GM06990 (cell line): ENCODE measurements at regions not wholly inside any gene's neighbourhood (a gene's known extent, or its start where the extent isn't known, plus 50 kb on each side); places are given as distances from the start of the nearest gene placed in this dataset.
"Not testable (repeated sequence)": the region's sequence is repeated elsewhere in the genome, so short reads cannot be mapped to it uniquely, and the experiment has no call there.

Experiments used
- DNase-seq: peaks from one replicate; pipeline ENCODE4 v3.0.0-alpha.2; 2011; ENCODE audit not compliant: insufficient read length; ENCODE audit errors: extremely low read depth
- H3K27me3 ChIP-seq: replicated peaks from 2 replicates; pipeline ENCODE4 v1.6.0; 2011; ENCODE audit warnings: low read length; ENCODE audit not compliant: control insufficient read depth, insufficient read depth
- H3K36me3 ChIP-seq: 2 replicates; pipeline ENCODE4 v1.5.1; 2011; ENCODE audit warnings: low read length; ENCODE audit not compliant: control insufficient read depth, insufficient read depth
- H3K4me3 ChIP-seq: replicated peaks from 2 replicates; pipeline ENCODE4 v1.5.1; 2011; ENCODE audit warnings: low read depth, mild to moderate bottlenecking, control low read depth, low read length
- TF ChIP-seq, protein P1 (sequence below): IDR thresholded peaks from 2 replicates; pipeline ENCODE4 v1.5.1; 2011; ENCODE audit warnings: low read length, control low read depth, mild to moderate bottlenecking, inconsistent platforms; ENCODE audit not compliant: insufficient read depth, poor library complexity, severe bottlenecking

DNA sequence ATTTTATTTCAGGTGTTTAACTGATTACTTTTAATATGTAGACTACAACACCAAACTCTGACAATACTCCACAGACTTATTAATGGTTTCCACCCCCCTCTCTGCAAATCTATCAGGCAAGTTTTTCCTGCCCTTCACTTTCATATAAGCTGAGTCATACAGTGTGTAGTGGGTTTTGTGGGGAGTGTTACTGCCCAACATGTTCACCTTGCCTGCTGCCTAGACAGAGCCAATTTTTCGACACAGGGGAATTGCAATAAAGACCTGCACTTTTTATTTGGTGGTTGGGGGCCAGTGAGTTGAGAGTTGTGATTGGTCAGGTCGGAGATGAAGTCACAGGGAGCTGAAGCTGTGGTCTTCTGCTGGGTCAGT lies 119.7 kb downstream of the PPIAL4G start:
- Histone ChIP-seq H3K36me3 (no peaks in the 10 kb centered on the region), H3K4me3 (no peak overlapping the region), H3K27me3 (peaks cover 4% of the 10 kb centered on the region)
- DNase-seq = no peak
- TF ChIP-seq, protein P1, sequence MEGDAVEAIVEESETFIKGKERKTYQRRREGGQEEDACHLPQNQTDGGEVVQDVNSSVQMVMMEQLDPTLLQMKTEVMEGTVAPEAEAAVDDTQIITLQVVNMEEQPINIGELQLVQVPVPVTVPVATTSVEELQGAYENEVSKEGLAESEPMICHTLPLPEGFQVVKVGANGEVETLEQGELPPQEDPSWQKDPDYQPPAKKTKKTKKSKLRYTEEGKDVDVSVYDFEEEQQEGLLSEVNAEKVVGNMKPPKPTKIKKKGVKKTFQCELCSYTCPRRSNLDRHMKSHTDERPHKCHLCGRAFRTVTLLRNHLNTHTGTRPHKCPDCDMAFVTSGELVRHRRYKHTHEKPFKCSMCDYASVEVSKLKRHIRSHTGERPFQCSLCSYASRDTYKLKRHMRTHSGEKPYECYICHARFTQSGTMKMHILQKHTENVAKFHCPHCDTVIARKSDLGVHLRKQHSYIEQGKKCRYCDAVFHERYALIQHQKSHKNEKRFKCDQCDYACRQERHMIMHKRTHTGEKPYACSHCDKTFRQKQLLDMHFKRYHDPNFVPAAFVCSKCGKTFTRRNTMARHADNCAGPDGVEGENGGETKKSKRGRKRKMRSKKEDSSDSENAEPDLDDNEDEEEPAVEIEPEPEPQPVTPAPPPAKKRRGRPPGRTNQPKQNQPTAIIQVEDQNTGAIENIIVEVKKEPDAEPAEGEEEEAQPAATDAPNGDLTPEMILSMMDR = no peak

DNA sequence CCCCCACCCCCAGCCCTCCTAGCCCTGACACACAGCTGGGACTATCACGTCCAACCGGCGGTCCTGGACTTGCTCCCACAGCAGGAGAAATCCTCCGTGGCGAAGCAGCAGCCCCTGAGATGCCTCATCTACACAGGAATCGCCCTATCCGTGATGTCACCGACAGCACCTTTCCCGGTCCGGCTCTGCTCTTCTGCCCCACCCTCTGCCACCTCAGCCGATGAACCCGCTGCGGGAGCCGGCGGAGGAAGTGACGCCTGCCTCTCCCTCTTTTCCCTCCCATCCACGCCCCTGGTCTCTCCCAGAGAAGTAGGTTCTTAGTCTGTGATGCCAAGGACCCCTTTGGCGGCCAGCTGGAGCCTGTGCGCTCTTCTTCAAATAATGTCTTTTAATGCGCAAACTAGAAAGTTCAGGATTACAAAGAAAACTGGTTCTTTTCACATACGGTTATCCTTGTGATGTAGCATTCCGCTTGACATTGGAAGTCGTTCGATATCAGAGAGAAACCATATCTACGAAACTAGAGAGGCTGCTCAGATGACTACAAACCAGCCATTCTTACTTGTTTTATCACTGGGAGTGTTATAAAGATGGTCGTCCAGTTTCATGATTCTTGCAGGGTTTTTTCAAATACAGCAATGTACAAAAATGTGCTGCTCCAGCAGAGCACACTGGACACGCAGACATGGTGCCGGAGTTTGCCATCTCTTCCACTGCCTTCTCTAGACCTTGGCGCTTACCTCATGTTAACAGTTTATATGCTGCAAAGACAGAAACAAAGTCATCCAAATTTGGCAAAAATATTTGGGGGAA lies 120.3 kb downstream of the PPIAL4G start:
- no peak overlapping the region for H3K4me3 ChIP-seq

DNA sequence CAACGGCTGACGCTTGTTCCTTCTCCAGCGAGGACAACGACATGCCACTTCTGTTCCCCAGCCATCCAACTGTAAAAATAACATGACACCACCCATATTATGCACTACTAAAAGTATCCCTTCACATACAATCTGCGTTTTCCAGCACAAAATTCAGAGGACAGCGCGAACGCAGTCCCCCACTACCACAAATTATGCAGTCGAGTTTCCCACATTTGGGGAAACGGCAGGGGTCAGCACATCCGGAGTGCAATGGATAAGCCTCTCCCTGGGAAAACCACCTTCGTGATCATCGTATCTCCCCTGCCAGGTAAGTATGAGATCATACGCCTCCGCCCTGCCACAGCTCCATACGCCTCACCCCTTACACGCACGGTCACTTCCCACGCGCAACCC lies 120.9 kb downstream of the PPIAL4G start:
- H3K36me3 ChIP-seq = no peaks in the 10 kb centered on the region
- no peak overlapping the region for H3K4me3 ChIP-seq
- DNase-seq = no peak
- peaks cover 4% of the 10 kb centered on the region for H3K27me3 ChIP-seq
- TF ChIP-seq, protein P1 = no peak

More for the DNA sequence above, 120.3 kb downstream of the PPIAL4G start:
- DNase-seq = no peak
- peaks cover 4% of the 10 kb centered on the region for H3K27me3 ChIP-seq
- TF ChIP-seq, protein P1 = no peak
- no peaks in the 10 kb centered on the region for H3K36me3 ChIP-seq

DNA sequence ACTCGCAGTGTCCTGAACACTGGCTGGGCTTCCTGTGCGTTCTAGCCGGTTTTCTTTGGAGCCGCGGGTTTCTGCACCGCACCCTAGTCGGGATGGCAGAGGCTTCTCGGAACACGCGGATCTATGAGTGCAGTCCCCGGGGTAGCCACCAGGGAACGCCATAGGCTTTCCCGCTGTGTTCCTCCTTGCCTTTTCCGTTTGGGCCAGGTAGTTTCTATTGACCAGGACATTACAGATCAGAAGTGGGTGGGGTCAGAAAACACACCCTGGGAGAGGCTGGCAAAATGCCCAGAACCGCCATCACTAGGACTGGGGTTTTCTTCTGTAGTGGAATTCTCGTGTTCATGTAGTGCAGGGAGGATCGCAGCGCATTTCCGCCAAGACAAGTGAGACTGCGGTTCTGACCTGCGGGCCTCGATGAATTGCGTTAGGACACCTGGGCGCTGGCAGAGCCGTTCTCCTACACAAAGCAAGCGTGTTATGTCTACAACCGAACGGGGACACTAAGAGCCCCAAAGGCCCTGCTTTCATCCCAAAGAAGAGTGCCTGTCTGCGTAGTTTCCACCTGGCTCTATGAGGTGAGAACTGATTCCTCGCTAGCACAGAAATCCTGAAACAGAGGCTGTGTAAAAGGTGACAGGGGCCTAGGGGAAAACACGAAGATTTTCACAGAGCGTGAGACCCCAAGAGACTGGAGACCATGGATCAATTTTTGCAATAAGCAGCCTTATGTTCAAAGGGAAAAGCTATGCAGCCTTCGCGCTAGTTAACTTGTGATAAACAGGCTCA lies 121.5 kb downstream of the PPIAL4G start:
- H3K27me3 ChIP-seq, DNase-seq, H3K36me3 ChIP-seq, H3K4me3 ChIP-seq: not testable (repeated sequence)

DNA sequence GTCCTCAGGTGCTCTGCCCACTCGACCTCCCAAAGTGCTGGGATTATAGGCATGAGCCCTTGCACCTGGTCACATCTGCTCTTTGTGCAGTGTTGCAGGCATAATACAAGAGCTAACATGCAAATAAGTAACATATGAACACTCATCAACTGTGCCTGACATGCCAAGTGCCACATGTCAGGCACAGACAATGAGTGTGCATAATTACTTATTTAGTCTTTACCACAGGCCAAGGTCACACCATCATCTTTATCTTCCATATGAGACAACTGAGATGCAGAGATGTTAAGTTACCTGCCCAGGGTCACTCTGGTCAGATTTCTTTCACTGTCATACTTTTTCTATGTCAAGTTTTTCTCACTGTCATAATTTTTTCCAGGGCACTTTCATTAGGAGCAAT lies 126.1 kb downstream of the PPIAL4G start:
- TF ChIP-seq, protein P1 = no peak
- no peak overlapping the region for H3K4me3 ChIP-seq
- H3K27me3 ChIP-seq = peaks cover 3% of the 10 kb centered on the region
- DNase-seq = no peak
- no peaks in the 10 kb centered on the region for H3K36me3 ChIP-seq

DNA sequence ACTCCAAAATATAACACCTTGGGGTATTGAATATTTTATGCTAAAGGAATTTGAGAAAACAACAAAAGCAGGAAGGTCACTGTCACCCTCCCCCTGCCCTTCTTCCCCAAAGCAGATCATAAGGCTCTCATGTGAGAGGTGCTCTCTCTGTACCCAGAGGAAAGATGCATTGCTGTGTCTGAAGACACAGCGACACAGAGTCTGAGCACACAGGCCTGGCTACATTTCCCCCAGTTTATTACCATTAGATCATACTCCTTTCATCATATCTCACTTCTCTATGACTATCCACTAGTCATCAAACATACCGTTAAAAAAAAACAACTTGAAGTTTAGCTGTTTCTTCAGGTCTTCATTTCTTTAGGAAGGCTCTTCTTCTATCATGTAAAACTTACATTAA lies 127.1 kb downstream of the PPIAL4G start:
- Histone ChIP-seq H3K27me3 (peaks cover 4% of the 10 kb centered on the region), H3K4me3 (no peak overlapping the region), H3K36me3 (no peaks in the 10 kb centered on the region)
- no peak for DNase-seq
- TF ChIP-seq, protein P1 = no peak
